Right lobe of liver (tissue), 4 donors: ENCODE measurements at regions not wholly inside any gene's neighbourhood (a gene's known extent, or its start where the extent isn't known, plus 50 kb on each side); places are given as distances from the start of the nearest gene placed in this dataset.

Source experiments
- CTCF ChIP-seq, 4 donors: fragments of 200-600 bp in 3 of 4; fragments of 450-650 bp in 1 of 4; IDR thresholded peaks; one replicate each; pipeline versions ENCODE4 v1.5.1 to v1.8.0; 2016 to 2022; ENCODE audit warnings: antibody characterized with exemption in 4 of 4, mild to moderate bottlenecking in 2 of 4
- POLR2A ChIP-seq: fragments of 450-650 bp; IDR thresholded peaks from one replicate; pipeline ENCODE4 v1.6.1; 2017; ENCODE audit warnings: antibody characterized with exemption, mild to moderate bottlenecking
- donor health status: DM: no; HTN: no; CAD: no.
- donor health status: DM: no; HTN: no; CAD: no.
- donor health status: DM: no; HTN: yes; CAD: no.

- TF ChIP-seq CTCF (IDR thresholded peaks at IDR 0.05) (no peak), POLR2A (no peak)
These were observed 625.4 kb downstream of the TBL1XR1 start for GRCh38 chr3:176571926-176572325.
